HG02870 (cell line): ENCODE measurements at regions not wholly inside any gene's neighbourhood (a gene's known extent, or its start where the extent isn't known, plus 50 kb on each side); places are given as distances from the start of the nearest gene placed in this dataset.
A peak's percentile ranks its signal among the peaks of the same experiment; 100 is the strongest.

Source experiments
- ATAC-seq: cut with Tn5 transposase; IDR thresholded peaks from one replicate; pipeline ENCODE4 v1.9.1; 2021; ENCODE audit warnings: mild to moderate bottlenecking, moderate library complexity; ENCODE audit not compliant: unreplicated experiment

GRCh38 chrX:130974323-130974722 lies 71.3 kb upstream of the ENOX2 start:
- no peak for ATAC-seq

GRCh38 chrX:130975947-130976346 lies 72.9 kb upstream of the ENOX2 start:
- peak; percentile 91 for ATAC-seq

GRCh38 chrX:130981836-130982235 lies 76.3 kb upstream of the ARHGAP36 start:
- ATAC-seq = no peak

GRCh38 chrX:130984782-130985181 lies 73.4 kb upstream of the ARHGAP36 start:
- no peak for ATAC-seq

- no peak for ATAC-seq
These were observed 70.9 kb upstream of the ARHGAP36 start for GRCh38 chrX:130987241-130987640.

GRCh38 chrX:130990723-130991122 lies 67.4 kb upstream of the ARHGAP36 start:
- no peak for ATAC-seq

- no peak for ATAC-seq
These were observed 63.5 kb upstream of the ARHGAP36 start for GRCh38 chrX:130994671-130995070.

- no peak for ATAC-seq
These were observed 62.7 kb upstream of the ARHGAP36 start for GRCh38 chrX:130995439-130995838.

GRCh38 chrX:130997314-130997713 lies 60.8 kb upstream of the ARHGAP36 start:
- no peak for ATAC-seq

GRCh38 chrX:130999360-130999759 lies 58.8 kb upstream of the ARHGAP36 start:
- ATAC-seq = no peak
